GM12878 (cell line): ENCODE measurements at regions not wholly inside any gene's neighbourhood (a gene's known extent, or its start where the extent isn't known, plus 50 kb on each side); places are given as distances from the start of the nearest gene placed in this dataset.

Source experiments
- ATAC-seq: fragments of 200-7000 bp; cut with Tn5 transposase; 3 replicates; pipeline ENCODE4 v1.9.1; 2020; ENCODE audit warnings: mild to moderate bottlenecking, moderate library complexity
- BruUV-seq: library from RNA; stranded (reverse); fragments of 400-500 nt; replicated peaks from 2 replicates; lab custom pipeline; 2021; lab: Mats Ljungman, UMichigan
- CTCF ChIA-PET: fragments of 300-600 bp; sonication (Branson Sonifier 250); formaldehyde crosslinking; extraction: SDS; loops from one replicate; lab custom pipeline; 2021; ENCODE audit warnings: inconsistent platforms; lab: Yijun Ruan, JAX
- POLR2A ChIA-PET: fragments of 350-600 bp; formaldehyde crosslinking; extraction: SDS; loops from one replicate; lab custom pipeline; 2021; ENCODE audit warnings: inconsistent platforms; lab: Charles Lee
- RAD21 ChIA-PET: fragments of 300-600 bp; sonication (Branson Sonifier 250); formaldehyde crosslinking; loops from one replicate; lab custom pipeline; 2023; ENCODE audit warnings: antibody characterized with exemption; ENCODE audit not compliant: unreplicated experiment; lab: Charles Lee
- SMC1A ChIA-PET: fragments of 300-600 bp; sonication (Branson Sonifier 250); formaldehyde crosslinking; loops from one replicate; lab custom pipeline; 2023; ENCODE audit not compliant: unreplicated experiment, uncharacterized antibody; lab: Charles Lee
- DNase-seq: peaks from one replicate; pipeline ENCODE4 v3.0.0-alpha.2; 2011; ENCODE audit warnings: low read depth, low spot score
- FAIRE-seq: peaks from 3 replicates; lab custom pipeline; 2011; peaks lifted over from hg19 to GRCh38; lab: Jason Lieb, UNC
- H2AFZ ChIP-seq: 2 replicates; pipeline ENCODE4 v1.6.0; 2011; ENCODE audit warnings: low read depth, low read length, control low read depth; ENCODE audit not compliant: control insufficient read depth
- H3K27ac ChIP-seq: 2 replicates; pipeline ENCODE4 v1.5.1; 2011; ENCODE audit warnings: control low read depth; ENCODE audit not compliant: control insufficient read depth, insufficient read depth
- H3K27me3 ChIP-seq, 2 experiments: replicated peaks in 1 of 2; 2 replicates each; pipeline versions ENCODE4 v1.6.0 to v1.6.1; 2011; ENCODE audit warnings: low read length in 1 of 2; ENCODE audit not compliant: control insufficient read depth in 2 of 2, insufficient read depth in 2 of 2
- H3K36me3 ChIP-seq, 2 experiments: 2 replicates each; pipeline ENCODE4 v1.5.1; 2011; ENCODE audit warnings: low read length in 1 of 2; ENCODE audit not compliant: control insufficient read depth in 2 of 2, insufficient read depth in 2 of 2
- H3K4me1 ChIP-seq: 2 replicates; pipeline ENCODE4 v1.6.1; 2011; ENCODE audit warnings: mild to moderate bottlenecking, low read length, moderate library complexity, mixed read lengths; ENCODE audit not compliant: control insufficient read depth, insufficient read depth
- H3K4me2 ChIP-seq: 2 replicates; pipeline ENCODE4 v1.6.0; 2011; ENCODE audit warnings: control low read depth; ENCODE audit not compliant: control insufficient read depth, insufficient read depth
- H3K4me3 ChIP-seq: fragments of 200-600 bp; sonication (generic); 2 replicates; pipeline ENCODE4 v1.5.1; 2016
- H3K79me2 ChIP-seq: 2 replicates; pipeline ENCODE4 v1.6.0; 2011; ENCODE audit warnings: low read length; ENCODE audit not compliant: control insufficient read depth, insufficient read depth
- H3K9ac ChIP-seq: 2 replicates; pipeline ENCODE4 v1.8.0; 2011; ENCODE audit warnings: low read length, control low read depth, mixed read lengths; ENCODE audit not compliant: control insufficient read depth, insufficient read depth
- H3K9me3 ChIP-seq: replicated peaks from 3 replicates; pipeline ENCODE4 v1.5.1; 2011; ENCODE audit warnings: mild to moderate bottlenecking, low read length; ENCODE audit not compliant: control insufficient read depth, insufficient read depth
- H4K20me1 ChIP-seq: 2 replicates; pipeline ENCODE4 v1.6.0; 2011; ENCODE audit not compliant: control insufficient read depth, insufficient read depth
- CHD1 ChIP-seq: IDR thresholded peaks from 2 replicates; pipeline ENCODE4 v1.6.1; 2012; ENCODE audit warnings: low read depth, low read length, improper control_type of control experiment
- EGR1 ChIP-seq, 2 experiments: IDR thresholded peaks; 1 replicate in 1 of 2; 2 replicates in 1 of 2; pipeline ENCODE4 v1.6.1; 2011 to 2012; ENCODE audit warnings: low read depth in 2 of 2, low read length in 2 of 2, borderline replicate concordance in 1 of 2, mild to moderate bottlenecking in 1 of 2, moderate library complexity in 1 of 2
- HDGF ChIP-seq: fragments of 450-650 bp; IDR thresholded peaks from 2 replicates; pipeline ENCODE4 v1.6.1; 2016; ENCODE audit warnings: antibody characterized with exemption
- IRF5 ChIP-seq: fragments of 450-650 bp; IDR thresholded peaks from 2 replicates; pipeline ENCODE4 v1.6.1; 2017; ENCODE audit warnings: borderline replicate concordance
- MTA3 ChIP-seq: IDR thresholded peaks from 2 replicates; pipeline ENCODE4 v1.6.1; 2012; ENCODE audit warnings: low read length, inconsistent platforms, borderline replicate concordance
- SMC3 ChIP-seq: IDR thresholded peaks from 2 replicates; pipeline ENCODE4 v1.6.1; 2011; ENCODE audit warnings: low read length, improper control_type of control experiment, borderline replicate concordance
- SP1 ChIP-seq: IDR thresholded peaks from one replicate; pipeline ENCODE4 v1.6.1; 2011; ENCODE audit warnings: low read depth, low read length
- YY1 ChIP-seq: IDR thresholded peaks from 2 replicates; pipeline ENCODE4 v1.6.1; 2011; ENCODE audit warnings: low read depth, mild to moderate bottlenecking, low read length
- ZBTB4 ChIP-seq: fragments of 450-650 bp; formaldehyde crosslinking; IDR thresholded peaks from 2 replicates; pipeline ENCODE4 v1.4.0; 2022; ENCODE audit warnings: mild to moderate bottlenecking, moderate library complexity
- WGBS: methylation state at CpG from one replicate; pipeline ENCODE4 v1.1.6; 2016; ENCODE audit warnings: low lambda C conversion rate; ENCODE audit not compliant: insufficient replicate concordance, insufficient coverage; ENCODE audit errors: missing lambda C conversion rate; 5-methylcytosine and 5-hydroxymethylcytosine counted together
- in situ Hi-C: fragments of 300-500 bp; cut with MboI; formaldehyde crosslinking; loops from 9 replicates; pipeline ENCODE4 v1.14.3; 2018; ENCODE audit warnings: mixed read lengths
- intact Hi-C: fragments of 100-400 bp; cut with micrococcal nuclease; formaldehyde crosslinking; loops from one replicate; pipeline ENCODE4 v1.14.2; 2022; ENCODE audit not compliant: unreplicated experiment

- Histone ChIP-seq H2AFZ (no peak overlapping the region), H3K79me2 (no peaks in the 10 kb centered on the region), H3K4me3 (no peak overlapping the region), H3K27ac (no peak overlapping the region), H3K9ac (no peak overlapping the region), H3K27me3 (no peaks in the 10 kb centered on the region), H3K36me3 (no peaks in the 10 kb centered on the region), H4K20me1 (no peaks in the 10 kb centered on the region), H3K9me3 (no peaks in the 10 kb centered on the region), H3K4me1 (no peaks in the 10 kb centered on the region), H3K4me2 (no peak overlapping the region)
- no peak for TF ChIP-seq IRF5
- no peak for TF ChIP-seq ZBTB4 (CRISPR knock-in tag)
- TF ChIP-seq HDGF = no peak
- no peak for TF ChIP-seq MTA3
- TF ChIP-seq SP1 = no peak
- TF ChIP-seq YY1 = no peak
- TF ChIP-seq CHD1 = no peak
- TF ChIP-seq EGR1 (IDR thresholded peaks at IDR 0.05; ENCODE audit: borderline replicate concordance in 1 of 2, low read depth in 2 of 2, low read length in 2 of 2) = no peak
- TF ChIP-seq SMC3 = no peak
- RAD21 ChIA-PET = no interaction called here
- CTCF ChIA-PET = interaction anchor here (1.0 kb wide), 1 partner anchor 697 kb away, joined by 3 read pairs; no protein-coding TSS in a partner anchor
- in situ Hi-C loops (no loop called here), intact Hi-C loops (loop anchor here (10.0 kb wide), 2 partner anchors 129 to 311 kb away; no protein-coding TSS in a partner anchor)
- POLR2A ChIA-PET = no interaction called here
- FAIRE-seq = no peak
- no peak for ATAC-seq
- no TSS peak for BruUV-seq
- WGBS = 0% methylated on average over 2 of the region's 2 CpGs
- no peak for DNase-seq
- SMC1A ChIA-PET = no interaction called here
Measured at GRCh38 chr12:118715647-118716046, 265.7 kb upstream of the SRRM4 start.
